Osteocyte (in vitro differentiated cells): ENCODE measurements at regions not wholly inside any gene's neighbourhood (a gene's known extent, or its start where the extent isn't known, plus 50 kb on each side); places are given as distances from the start of the nearest gene placed in this dataset.

Experiments used
- DNase-seq: peaks from one replicate; pipeline ENCODE4 v3.0.0; 2021; ENCODE audit warnings: mixed read lengths; ENCODE audit not compliant: unreplicated experiment; ENCODE audit errors: extremely low spot score
- H3K27ac Mint-ChIP-seq: one replicate; pipeline ENCODE4 v1.8.0; 2021; ENCODE audit warnings: mild to moderate bottlenecking, mixed read lengths; ENCODE audit not compliant: unreplicated experiment
- H3K27me3 Mint-ChIP-seq: one replicate; pipeline ENCODE4 v1.8.0; 2021; ENCODE audit warnings: mixed read lengths; ENCODE audit not compliant: unreplicated experiment
- H3K36me3 Mint-ChIP-seq: one replicate; pipeline ENCODE4 v1.8.0; 2021; ENCODE audit warnings: mixed read lengths; ENCODE audit not compliant: unreplicated experiment
- H3K4me1 Mint-ChIP-seq: one replicate; pipeline ENCODE4 v1.8.0; 2021; ENCODE audit warnings: mixed read lengths; ENCODE audit not compliant: unreplicated experiment
- H3K4me3 Mint-ChIP-seq: one replicate; pipeline ENCODE4 v1.8.0; 2021; ENCODE audit warnings: mild to moderate bottlenecking, moderate library complexity, mixed read lengths; ENCODE audit not compliant: unreplicated experiment
- H3K9me3 Mint-ChIP-seq: one replicate; pipeline ENCODE4 v1.8.0; 2021; ENCODE audit warnings: mixed read lengths; ENCODE audit not compliant: unreplicated experiment
- CTCF ChIP-seq: fragments of 200-600 bp; sonication (generic); IDR thresholded peaks from 2 replicates; pipeline ENCODE4 v1.5.0; 2021; ENCODE audit warnings: antibody characterized with exemption, mild to moderate bottlenecking, moderate library complexity

- Mint-ChIP-seq H3K4me3 (no peak overlapping the region), H3K27me3 (no peaks in the 10 kb centered on the region), H3K27ac (no peak overlapping the region), H3K9me3 (peaks cover 50% of the 10 kb centered on the region), H3K36me3 (no peaks in the 10 kb centered on the region), H3K4me1 (no peaks in the 10 kb centered on the region)
- no peak for TF ChIP-seq CTCF
- peak; percentile 32 for DNase-seq
Measured at GRCh38 chr18:75879196-75879595, 451.7 kb upstream of the SMIM21 start.

- Mint-ChIP-seq H3K4me1 (no peaks in the 10 kb centered on the region), H3K4me3 (no peak overlapping the region), H3K27ac (no peak overlapping the region), H3K36me3 (no peaks in the 10 kb centered on the region), H3K9me3 (peaks cover 41% of the 10 kb centered on the region), H3K27me3 (no peaks in the 10 kb centered on the region)
- no peak for TF ChIP-seq CTCF
- peak; percentile 32 for DNase-seq
Measured at GRCh38 chr18:75875559-75875958, 448.1 kb upstream of the SMIM21 start.

GRCh38 chr18:75874401-75875089 is 447.0 kb upstream of the SMIM21 start:
- H3K36me3 Mint-ChIP-seq: no peaks in the 10 kb centered on the region
- peak; percentile 42 for DNase-seq
- H3K4me3 Mint-ChIP-seq: no peak overlapping the region
- H3K27me3 Mint-ChIP-seq: no peaks in the 10 kb centered on the region
- no peak overlapping the region for H3K27ac Mint-ChIP-seq
- no peak for TF ChIP-seq CTCF
- H3K9me3 Mint-ChIP-seq: peaks cover 35% of the 10 kb centered on the region
- H3K4me1 Mint-ChIP-seq: no peaks in the 10 kb centered on the region

- no peaks in the 10 kb centered on the region for H3K36me3 Mint-ChIP-seq
- H3K4me3 Mint-ChIP-seq: no peak overlapping the region
- no peak for TF ChIP-seq CTCF
- DNase-seq: peak; percentile 6
- no peaks in the 10 kb centered on the region for H3K27me3 Mint-ChIP-seq
- no peak overlapping the region for H3K27ac Mint-ChIP-seq
- H3K9me3 Mint-ChIP-seq: peaks cover 6% of the 10 kb centered on the region
- no peaks in the 10 kb centered on the region for H3K4me1 Mint-ChIP-seq
Measured at GRCh38 chr18:75871596-75871995, 444.1 kb upstream of the SMIM21 start.

- H3K36me3 Mint-ChIP-seq: no peaks in the 10 kb centered on the region
- H3K4me3 Mint-ChIP-seq: no peak overlapping the region
- no peak overlapping the region for H3K27ac Mint-ChIP-seq
- H3K9me3 Mint-ChIP-seq: peaks cover 11% of the 10 kb centered on the region
- DNase-seq: no peak
- no peaks in the 10 kb centered on the region for H3K4me1 Mint-ChIP-seq
- H3K27me3 Mint-ChIP-seq: no peaks in the 10 kb centered on the region
- TF ChIP-seq CTCF: no peak
Measured at GRCh38 chr18:75869162-75869561, 441.7 kb upstream of the SMIM21 start.
